Esophagus muscularis mucosa (tissue), 4 donors: ENCODE measurements at regions not wholly inside any gene's neighbourhood (a gene's known extent, or its start where the extent isn't known, plus 50 kb on each side); places are given as distances from the start of the nearest gene placed in this dataset.

Source experiments
- EP300 ChIP-seq: sonication (generic); formaldehyde crosslinking; IDR thresholded peaks from one replicate; pipeline ENCODE4 v1.6.1; 2017; ENCODE audit warnings: antibody characterized with exemption
- POLR2A ChIP-seq: fragments of 450-650 bp; IDR thresholded peaks from one replicate; pipeline ENCODE4 v1.6.1; 2017; ENCODE audit warnings: antibody characterized with exemption, moderate library complexity, mild to moderate bottlenecking, low read depth
- POLR2AphosphoS5 ChIP-seq, 2 donors: sonication (generic); formaldehyde crosslinking; IDR thresholded peaks; one replicate each; pipeline ENCODE4 v1.6.1; 2017; ENCODE audit warnings: antibody characterized with exemption in 2 of 2
- TF ChIP-seq, protein P1 (sequence below), 3 experiments: fragments of 200-600 bp in 2 of 3; fragments of 450-650 bp in 1 of 3; sonication (generic) in 2 of 3; IDR thresholded peaks; one replicate each; pipeline ENCODE4 v1.5.1; 2017 to 2019; ENCODE audit warnings: antibody characterized with exemption in 3 of 3, mild to moderate bottlenecking in 2 of 3, moderate library complexity in 1 of 3

DNA sequence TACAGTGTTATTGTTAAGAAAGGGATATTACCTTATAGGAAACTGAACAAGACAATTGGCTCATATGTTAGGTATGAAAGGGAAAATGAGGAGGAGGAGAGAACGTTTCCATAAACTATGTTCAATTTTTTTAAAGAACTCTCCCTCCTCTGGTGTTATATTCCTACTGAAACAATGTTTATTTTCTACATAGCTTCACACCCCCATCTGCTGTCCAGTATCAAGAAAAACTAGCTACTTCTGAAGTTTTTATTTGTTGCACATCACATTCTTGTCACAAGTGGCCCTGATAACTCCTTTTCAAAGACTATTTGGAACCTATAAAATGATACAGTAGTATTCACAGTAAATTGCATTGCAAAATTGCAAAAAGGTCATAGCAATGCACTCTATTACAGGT is 223.4 kb upstream of the FAM174A start:
- TF ChIP-seq, protein P1, sequence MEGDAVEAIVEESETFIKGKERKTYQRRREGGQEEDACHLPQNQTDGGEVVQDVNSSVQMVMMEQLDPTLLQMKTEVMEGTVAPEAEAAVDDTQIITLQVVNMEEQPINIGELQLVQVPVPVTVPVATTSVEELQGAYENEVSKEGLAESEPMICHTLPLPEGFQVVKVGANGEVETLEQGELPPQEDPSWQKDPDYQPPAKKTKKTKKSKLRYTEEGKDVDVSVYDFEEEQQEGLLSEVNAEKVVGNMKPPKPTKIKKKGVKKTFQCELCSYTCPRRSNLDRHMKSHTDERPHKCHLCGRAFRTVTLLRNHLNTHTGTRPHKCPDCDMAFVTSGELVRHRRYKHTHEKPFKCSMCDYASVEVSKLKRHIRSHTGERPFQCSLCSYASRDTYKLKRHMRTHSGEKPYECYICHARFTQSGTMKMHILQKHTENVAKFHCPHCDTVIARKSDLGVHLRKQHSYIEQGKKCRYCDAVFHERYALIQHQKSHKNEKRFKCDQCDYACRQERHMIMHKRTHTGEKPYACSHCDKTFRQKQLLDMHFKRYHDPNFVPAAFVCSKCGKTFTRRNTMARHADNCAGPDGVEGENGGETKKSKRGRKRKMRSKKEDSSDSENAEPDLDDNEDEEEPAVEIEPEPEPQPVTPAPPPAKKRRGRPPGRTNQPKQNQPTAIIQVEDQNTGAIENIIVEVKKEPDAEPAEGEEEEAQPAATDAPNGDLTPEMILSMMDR (IDR thresholded peaks at IDR 0.05) = no peak
- TF ChIP-seq POLR2A (no peak), EP300 (no peak), POLR2AphosphoS5 (IDR thresholded peaks at IDR 0.05) (no peak)
